ENCODE measurements at regions not wholly inside any gene's neighbourhood (a gene's known extent, or its start where the extent isn't known, plus 50 kb on each side); places are given as distances from the start of the nearest gene placed in this dataset.

GRCh38 chr6:168149015-168149414 lies 70.0 kb upstream of the FRMD1 start:
- Histone ChIP-seq H3K9me3 (ENCODE audit: low read depth) (no peaks in the 10 kb centered on the region), H3K27ac (no peak overlapping the region), H3K4me3 (no peak overlapping the region), H3K36me3 (no peaks in the 10 kb centered on the region), H3K27me3 (no peaks in the 10 kb centered on the region), H3K4me1 (ENCODE audit: low read depth) (peaks cover 4% of the 10 kb centered on the region)
- no peak for TF ChIP-seq CTCF (IDR thresholded peaks at IDR 0.05; ENCODE audit: low read depth, low read length)
- no peak for DNase-seq (ENCODE audit: low read depth in 1 of 2, low spot score in 1 of 2)

- Histone ChIP-seq H3K9me3 (ENCODE audit: low read depth) (no peaks in the 10 kb centered on the region), H3K36me3 (no peaks in the 10 kb centered on the region), H3K27me3 (no peaks in the 10 kb centered on the region), H3K4me1 (ENCODE audit: low read depth) (peaks cover 4% of the 10 kb centered on the region), H3K27ac (no peak overlapping the region), H3K4me3 (no peak overlapping the region)
- no peak for TF ChIP-seq CTCF (IDR thresholded peaks at IDR 0.05; ENCODE audit: low read depth, low read length)
- no peak for DNase-seq (ENCODE audit: low read depth in 1 of 2, low spot score in 1 of 2)
Measured at GRCh38 chr6:168148231-168148849, 69.3 kb upstream of the FRMD1 start.

GRCh38 chr6:168147205-168147738 lies 68.3 kb upstream of the FRMD1 start:
- H3K4me3 ChIP-seq, result no peak overlapping the region
- no peaks in the 10 kb centered on the region for H3K9me3 ChIP-seq (ENCODE audit: low read depth)
- H3K36me3 ChIP-seq, result no peaks in the 10 kb centered on the region
- no peak for DNase-seq (ENCODE audit: low read depth in 1 of 2, low spot score in 1 of 2)
- no peak overlapping the region for H3K27ac ChIP-seq
- H3K27me3 ChIP-seq, result no peaks in the 10 kb centered on the region
- no peak for TF ChIP-seq CTCF (IDR thresholded peaks at IDR 0.05; ENCODE audit: low read depth, low read length)
- peaks cover 4% of the 10 kb centered on the region for H3K4me1 ChIP-seq (ENCODE audit: low read depth)

GRCh38 chr6:168145747-168146596 lies 67.0 kb upstream of the FRMD1 start:
- H3K27ac ChIP-seq, result no peak overlapping the region
- H3K4me1 ChIP-seq (ENCODE audit: low read depth), result peaks cover 4% of the 10 kb centered on the region
- no peak overlapping the region for H3K4me3 ChIP-seq
- no peaks in the 10 kb centered on the region for H3K27me3 ChIP-seq
- no peaks in the 10 kb centered on the region for H3K36me3 ChIP-seq
- no peak for DNase-seq (ENCODE audit: low read depth in 1 of 2, low spot score in 1 of 2)
- no peaks in the 10 kb centered on the region for H3K9me3 ChIP-seq (ENCODE audit: low read depth)
- TF ChIP-seq CTCF (IDR thresholded peaks at IDR 0.05; ENCODE audit: low read depth, low read length), result no peak

- no peaks in the 10 kb centered on the region for H3K9me3 ChIP-seq (ENCODE audit: low read depth)
- no peak for TF ChIP-seq CTCF (IDR thresholded peaks at IDR 0.05; ENCODE audit: low read depth, low read length)
- H3K27me3 ChIP-seq, result no peaks in the 10 kb centered on the region
- H3K36me3 ChIP-seq, result no peaks in the 10 kb centered on the region
- no peak for DNase-seq (ENCODE audit: low read depth in 1 of 2, low spot score in 1 of 2)
- H3K4me1 ChIP-seq (ENCODE audit: low read depth), result no peaks in the 10 kb centered on the region
- no peak overlapping the region for H3K27ac ChIP-seq
- no peak overlapping the region for H3K4me3 ChIP-seq
Measured at GRCh38 chr6:168139121-168139520, 60.1 kb upstream of the FRMD1 start.

Measured in cardiac muscle cell (in vitro differentiated cells and primary cell).